ENCODE measurements at regions not wholly inside any gene's neighbourhood (a gene's known extent, or its start where the extent isn't known, plus 50 kb on each side); places are given as distances from the start of the nearest gene placed in this dataset.

DNA sequence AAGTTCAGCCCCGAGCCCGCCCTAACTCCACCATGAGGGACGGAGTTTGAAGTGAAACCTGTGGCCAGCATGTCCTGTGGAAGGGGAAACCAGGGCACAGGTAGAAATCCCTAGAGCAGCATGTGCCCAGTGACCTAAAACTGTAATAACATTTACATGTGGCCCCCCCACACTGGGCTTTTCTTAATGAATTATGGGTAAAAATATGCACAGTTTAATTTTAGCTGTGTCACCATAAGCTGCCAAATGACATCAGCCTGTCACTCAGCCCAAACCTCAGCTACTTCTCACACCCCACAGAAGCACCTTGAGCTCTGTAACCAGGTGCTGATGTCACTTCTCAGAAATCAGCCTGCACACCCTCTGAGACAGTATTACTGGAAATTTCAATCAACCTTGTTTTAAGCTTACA is 50.0 kb upstream of the SLC19A1 start:
- DNase-seq (ENCODE audit: low read depth in 2 of 2) = peak; percentile 71 to 72

DNA sequence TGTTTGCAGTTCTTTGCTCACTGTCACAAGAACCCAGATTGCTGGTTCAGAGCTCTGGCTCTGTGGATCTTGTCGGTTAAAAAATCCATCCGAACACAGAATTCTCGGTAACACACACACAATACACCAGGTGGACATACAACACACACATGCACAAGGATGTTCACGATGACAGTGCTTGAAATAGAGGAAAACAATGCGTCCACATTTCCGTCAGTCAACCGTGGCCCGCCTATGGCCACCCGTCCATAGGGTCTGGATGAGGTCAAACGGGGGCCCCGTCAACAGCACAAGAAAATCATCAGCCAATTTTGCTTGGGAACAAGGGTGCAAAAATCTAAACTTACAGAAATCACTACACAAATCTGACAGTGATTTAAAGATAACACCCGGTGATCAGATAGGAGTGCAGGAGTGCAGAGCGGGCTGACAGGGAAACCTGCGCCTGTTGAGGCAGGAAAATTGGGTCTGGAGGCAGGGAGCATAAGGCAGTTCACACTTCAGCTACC is 50.4 kb upstream of the SLC19A1 start:
- no peak for DNase-seq (ENCODE audit: low read depth in 2 of 2)

DNA sequence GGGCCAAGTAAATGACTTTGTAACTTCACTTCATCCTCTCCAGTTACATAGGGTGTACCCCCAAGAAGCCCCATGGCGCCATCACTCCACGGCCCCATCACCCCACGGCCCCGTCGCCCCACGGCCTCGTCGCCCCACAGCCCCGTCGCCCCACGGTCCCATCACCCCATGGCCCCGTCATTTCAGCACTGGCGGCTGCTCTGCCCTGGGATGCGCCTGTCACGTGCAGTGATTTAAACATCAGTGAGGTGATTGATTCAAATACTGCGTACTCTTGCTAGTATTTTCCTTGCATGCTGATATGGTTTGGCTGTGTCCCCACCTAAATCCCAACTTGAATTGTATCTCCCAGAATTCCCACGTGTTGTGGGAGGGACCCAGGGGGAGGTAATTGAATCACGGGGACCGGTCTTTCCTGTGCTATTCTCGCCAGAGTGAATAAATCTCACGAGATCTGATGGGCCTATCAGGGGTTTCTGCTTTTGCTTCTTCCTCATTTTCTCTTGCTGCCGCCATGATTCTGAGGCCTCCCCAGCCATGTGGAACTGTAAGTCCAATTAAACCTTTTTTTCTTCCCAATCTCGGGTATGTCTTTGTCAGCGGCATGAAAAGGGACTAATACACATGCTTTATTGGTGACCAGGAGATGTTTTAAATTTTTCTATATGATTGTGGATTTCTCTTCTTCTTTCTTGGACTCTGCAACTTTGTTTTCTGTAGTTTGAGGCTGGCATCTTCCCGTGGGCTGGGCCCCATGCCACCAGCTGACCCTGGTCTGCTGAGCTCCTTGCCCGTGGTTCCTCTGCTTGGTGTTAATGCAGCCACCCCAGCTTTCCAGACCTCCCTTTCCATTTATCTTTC is 50.1 kb upstream of the PCBP3 start:
- DNase-seq (ENCODE audit: low read depth in 2 of 2) = no peak

Measured in stimulated activated CD4-positive, alpha-beta T cell treated with anti-CD3 and anti-CD28 coated beads, Interleukin-15, amount 100 ng/mL, for 48 hours (primary cell).